BE2C (cell line): ENCODE measurements at regions not wholly inside any gene's neighbourhood (a gene's known extent, or its start where the extent isn't known, plus 50 kb on each side); places are given as distances from the start of the nearest gene placed in this dataset.
A peak's percentile ranks its signal among the peaks of the same experiment; 100 is the strongest.

Source experiments
- DNase-seq: peaks from one replicate; pipeline ENCODE4 v3.0.0-alpha.2; 2020
- H3K27me3 ChIP-seq: fragments of 250-450 bp; sonication (Bioruptor Pico); 2 replicates; pipeline ENCODE4 v1.5.1; 2020; ENCODE audit warnings: mild to moderate bottlenecking
- H3K36me3 ChIP-seq: fragments of 250-450 bp; sonication (Bioruptor Pico); 2 replicates; pipeline ENCODE4 v1.5.1; 2020; ENCODE audit warnings: mild to moderate bottlenecking
- H3K4me1 ChIP-seq: fragments of 250-450 bp; sonication (Bioruptor Pico); 2 replicates; pipeline ENCODE4 v1.5.1; 2020
- H3K4me3 ChIP-seq: 2 replicates; pipeline ENCODE4 v1.5.1; 2011; ENCODE audit warnings: low read depth, low read length
- H3K9me3 ChIP-seq: fragments of 250-450 bp; sonication (Bioruptor Pico); 2 replicates; pipeline ENCODE4 v1.5.1; 2020
- CTCF ChIP-seq: IDR thresholded peaks from 2 replicates; pipeline ENCODE4 v1.5.1; 2012; ENCODE audit warnings: mild to moderate bottlenecking, low read depth, low read length

- Histone ChIP-seq H3K27me3 (no peaks in the 10 kb centered on the region), H3K36me3 (no peaks in the 10 kb centered on the region), H3K4me1 (no peaks in the 10 kb centered on the region), H3K4me3 (no peak overlapping the region), H3K9me3 (no peaks in the 10 kb centered on the region)
- DNase-seq = peak; percentile 48
- peak; percentile 94 for TF ChIP-seq CTCF
Measured at GRCh38 chr15:97234851-97235610, 725.5 kb upstream of the ARRDC4 start.

DNA sequence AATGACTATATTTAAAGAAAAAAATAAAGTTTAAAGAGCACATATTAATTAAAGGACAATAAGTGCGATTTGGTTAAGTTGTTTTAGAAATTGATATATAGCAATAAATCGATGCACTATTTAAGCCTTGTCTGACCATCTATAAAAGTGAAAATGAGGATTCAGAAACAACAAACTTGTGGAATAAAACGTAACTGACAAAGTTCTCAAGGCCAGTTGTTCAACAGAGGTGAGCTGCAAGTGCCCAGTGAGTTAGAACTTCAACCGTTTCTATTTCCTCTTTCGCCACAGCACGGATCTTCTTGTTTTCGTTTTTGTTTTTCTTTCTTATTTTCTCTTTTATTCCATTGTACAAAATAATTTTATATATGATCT, 724.9 kb upstream of the ARRDC4 start:
- no peak for TF ChIP-seq CTCF
- Histone ChIP-seq H3K4me1 (no peaks in the 10 kb centered on the region), H3K36me3 (no peaks in the 10 kb centered on the region), H3K4me3 (no peak overlapping the region), H3K9me3 (no peaks in the 10 kb centered on the region), H3K27me3 (no peaks in the 10 kb centered on the region)
- no peak for DNase-seq

DNA sequence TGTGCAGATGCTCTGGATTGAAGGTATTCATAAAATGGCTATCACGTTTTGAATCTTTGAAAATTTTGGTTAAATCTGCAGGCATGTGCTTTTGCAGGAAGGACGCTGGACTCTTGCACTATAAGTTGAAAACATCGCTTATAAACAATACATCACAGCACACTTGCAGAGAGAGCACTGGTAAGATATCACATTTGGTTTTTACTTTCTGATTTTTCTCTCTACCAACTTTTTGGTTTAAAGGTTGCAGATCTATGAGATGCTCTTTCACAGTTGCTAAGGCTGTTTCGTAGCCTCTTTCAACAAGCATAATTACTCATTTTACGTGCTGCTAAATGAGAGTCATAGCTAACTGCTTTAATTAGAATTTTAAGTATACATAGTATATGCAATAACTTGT, 724.4 kb upstream of the ARRDC4 start:
- H3K4me1 ChIP-seq = no peaks in the 10 kb centered on the region
- DNase-seq = no peak
- no peaks in the 10 kb centered on the region for H3K9me3 ChIP-seq
- no peaks in the 10 kb centered on the region for H3K36me3 ChIP-seq
- H3K4me3 ChIP-seq = no peak overlapping the region
- TF ChIP-seq CTCF = no peak
- H3K27me3 ChIP-seq = no peaks in the 10 kb centered on the region

DNA sequence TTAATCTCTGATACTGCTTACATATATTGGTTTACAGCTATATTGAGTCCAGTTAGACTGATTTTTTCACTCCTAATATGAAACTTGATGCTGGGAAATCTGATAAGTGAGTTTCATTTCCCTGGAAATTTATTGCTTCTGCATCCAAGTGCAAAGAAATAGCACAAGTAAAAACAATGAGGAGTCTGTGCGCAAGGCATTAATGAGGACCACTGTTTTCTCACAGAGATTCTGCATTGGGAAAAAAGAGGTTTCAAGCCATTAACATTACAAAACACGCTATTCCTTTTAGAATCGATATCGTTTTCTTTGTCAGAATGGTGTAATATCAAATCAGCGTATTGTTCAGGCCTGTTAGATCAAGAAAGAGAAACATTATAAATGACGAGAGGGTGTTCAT, 723.3 kb upstream of the ARRDC4 start:
- Histone ChIP-seq H3K36me3 (no peaks in the 10 kb centered on the region), H3K4me3 (no peak overlapping the region), H3K4me1 (no peaks in the 10 kb centered on the region), H3K27me3 (no peaks in the 10 kb centered on the region), H3K9me3 (no peaks in the 10 kb centered on the region)
- DNase-seq = no peak
- TF ChIP-seq CTCF = no peak

DNA sequence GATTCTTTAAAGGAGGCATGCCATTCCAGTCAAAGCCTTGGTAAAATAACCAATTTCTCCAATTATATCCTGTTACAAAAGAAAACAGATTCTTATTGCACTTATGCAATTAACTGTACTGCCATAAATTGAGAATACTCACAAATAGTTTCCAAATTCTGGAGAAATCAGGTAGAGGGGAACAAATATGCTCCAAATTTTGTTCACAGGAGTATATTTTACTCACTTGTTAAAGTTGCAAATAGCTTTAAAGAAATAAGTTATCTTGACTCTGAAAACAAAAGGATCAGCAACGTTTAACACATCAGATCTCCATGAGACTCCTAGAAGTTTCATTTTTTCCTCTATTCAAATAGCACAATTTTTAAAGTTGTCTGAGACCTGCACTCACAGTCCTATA, 712.1 kb upstream of the ARRDC4 start:
- H3K27me3 ChIP-seq = no peaks in the 10 kb centered on the region
- no peaks in the 10 kb centered on the region for H3K36me3 ChIP-seq
- DNase-seq = no peak
- no peak overlapping the region for H3K4me3 ChIP-seq
- H3K9me3 ChIP-seq = no peaks in the 10 kb centered on the region
- no peak for TF ChIP-seq CTCF
- no peaks in the 10 kb centered on the region for H3K4me1 ChIP-seq

DNA sequence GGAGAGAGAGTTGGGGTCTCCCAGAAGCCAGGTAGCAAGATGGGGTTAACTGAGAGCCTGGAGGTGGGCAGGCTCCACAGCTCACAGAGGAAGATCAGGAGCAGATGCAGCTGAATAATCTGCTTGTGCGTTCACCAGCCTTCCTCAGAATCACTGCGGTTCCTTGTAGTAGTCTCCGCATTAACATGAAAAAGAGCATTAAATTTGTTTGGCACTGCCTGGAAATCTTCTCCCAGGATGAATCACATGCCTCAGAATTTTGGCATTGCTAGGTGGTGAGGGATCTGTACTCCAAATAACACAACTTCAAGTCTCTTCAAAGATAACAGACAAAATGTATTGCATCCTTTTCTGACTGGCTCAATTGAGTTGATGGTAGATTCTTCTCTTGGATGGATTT, 700.6 kb upstream of the ARRDC4 start:
- Histone ChIP-seq H3K27me3 (no peaks in the 10 kb centered on the region), H3K4me3 (no peak overlapping the region), H3K9me3 (no peaks in the 10 kb centered on the region), H3K36me3 (no peaks in the 10 kb centered on the region), H3K4me1 (no peaks in the 10 kb centered on the region)
- DNase-seq = no peak
- no peak for TF ChIP-seq CTCF
